ENCODE measurements at regions not wholly inside any gene's neighbourhood (a gene's known extent, or its start where the extent isn't known, plus 50 kb on each side); places are given as distances from the start of the nearest gene placed in this dataset.

- intact Hi-C loops (cut with micrococcal nuclease) = no loop called here
Observed at GRCh38 chr3:170753421-170754310, 116.3 kb downstream of the RPL22L1 start.

- intact Hi-C loops (cut with micrococcal nuclease) = no loop called here
Observed at GRCh38 chr3:170752571-170753155, 117.3 kb downstream of the RPL22L1 start.

- intact Hi-C loops (cut with micrococcal nuclease) = no loop called here
Observed at GRCh38 chr3:170751899-170752293, 118.1 kb downstream of the RPL22L1 start.

DNA sequence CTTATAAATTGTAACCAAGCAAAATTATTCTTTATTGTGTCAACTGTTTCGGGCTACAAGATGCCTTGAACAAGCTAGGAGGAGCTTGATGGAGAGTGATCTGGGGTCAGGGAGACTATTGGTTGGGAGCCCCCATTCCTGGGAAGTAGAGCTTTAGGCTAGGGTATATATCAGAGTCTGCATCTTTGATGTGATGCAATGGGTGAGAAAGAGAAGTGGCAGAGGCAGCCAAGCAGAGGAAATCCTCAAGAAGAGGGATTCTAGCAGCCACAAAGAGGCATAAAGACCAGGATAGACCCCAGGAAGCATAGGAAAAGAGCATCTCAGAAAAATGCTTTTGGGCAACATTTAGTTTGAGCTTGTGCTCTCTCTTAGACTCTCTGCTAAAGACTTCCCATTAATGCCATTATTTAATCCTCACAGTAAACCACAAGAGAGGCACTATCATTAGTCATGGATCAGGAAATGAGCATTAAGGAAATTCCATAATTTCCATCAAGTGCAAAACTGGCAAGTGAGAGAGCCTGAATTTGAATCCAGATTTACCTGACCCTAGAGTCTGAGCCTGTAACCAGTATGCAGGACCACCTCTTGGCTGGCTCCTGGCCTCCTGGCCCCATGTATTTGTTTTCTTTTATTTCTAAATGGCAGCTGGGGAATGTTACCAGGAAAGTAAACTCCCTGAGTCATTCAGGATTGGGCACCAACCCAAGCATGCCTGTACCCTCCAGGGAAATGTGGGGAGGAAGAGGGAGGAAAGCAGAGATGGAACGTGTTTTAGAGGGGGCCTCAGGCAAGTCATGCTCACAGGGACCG, 118.7 kb downstream of the RPL22L1 start:
- intact Hi-C loops (cut with micrococcal nuclease) = no loop called here

- intact Hi-C loops (cut with micrococcal nuclease) = no loop called here
Observed at GRCh38 chr3:170750478-170750830, 119.5 kb downstream of the RPL22L1 start.

GRCh38 chr3:170749765-170750477, 120.1 kb downstream of the RPL22L1 start:
- intact Hi-C loops (cut with micrococcal nuclease) = no loop called here

- intact Hi-C loops (cut with micrococcal nuclease) = no loop called here
Observed at GRCh38 chr3:170749185-170749584, 120.8 kb downstream of the RPL22L1 start.

DNA sequence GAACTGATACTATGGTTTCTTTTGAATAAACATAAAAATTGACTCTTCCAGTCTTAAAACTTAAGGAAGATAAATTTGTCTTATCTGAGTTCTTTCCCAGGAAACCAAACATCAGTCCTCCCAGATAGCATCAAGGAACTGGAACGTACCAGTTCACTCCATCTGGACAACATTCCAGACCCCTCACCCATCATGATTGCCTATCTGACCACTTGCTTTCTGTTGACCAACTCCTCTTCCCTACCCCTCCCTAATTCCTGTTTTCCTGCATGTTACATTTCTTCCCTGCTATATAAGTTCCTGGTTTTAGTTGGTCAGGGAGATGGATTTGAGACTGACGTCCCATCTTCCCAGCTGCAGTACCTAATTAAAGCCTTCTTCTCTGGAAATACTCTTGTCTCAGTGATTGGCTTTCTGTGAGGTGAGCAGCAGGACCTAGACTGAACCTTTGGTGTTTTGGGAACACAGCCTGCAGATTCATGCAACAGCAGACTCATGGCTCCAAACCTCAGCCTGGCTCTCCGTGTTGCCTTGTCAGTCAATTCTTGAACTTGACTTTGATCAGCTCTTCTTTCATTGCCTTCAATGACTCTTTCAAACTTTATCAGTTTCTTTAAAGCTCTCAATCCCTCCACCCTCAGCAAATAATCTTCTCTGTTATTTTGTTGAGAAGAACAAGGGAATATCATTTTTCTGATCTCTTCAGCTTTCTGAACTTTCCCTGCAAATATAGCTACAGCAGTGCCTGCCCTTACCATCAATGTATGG, 123.6 kb downstream of the RPL22L1 start:
- intact Hi-C loops (cut with micrococcal nuclease) = no loop called here

DNA sequence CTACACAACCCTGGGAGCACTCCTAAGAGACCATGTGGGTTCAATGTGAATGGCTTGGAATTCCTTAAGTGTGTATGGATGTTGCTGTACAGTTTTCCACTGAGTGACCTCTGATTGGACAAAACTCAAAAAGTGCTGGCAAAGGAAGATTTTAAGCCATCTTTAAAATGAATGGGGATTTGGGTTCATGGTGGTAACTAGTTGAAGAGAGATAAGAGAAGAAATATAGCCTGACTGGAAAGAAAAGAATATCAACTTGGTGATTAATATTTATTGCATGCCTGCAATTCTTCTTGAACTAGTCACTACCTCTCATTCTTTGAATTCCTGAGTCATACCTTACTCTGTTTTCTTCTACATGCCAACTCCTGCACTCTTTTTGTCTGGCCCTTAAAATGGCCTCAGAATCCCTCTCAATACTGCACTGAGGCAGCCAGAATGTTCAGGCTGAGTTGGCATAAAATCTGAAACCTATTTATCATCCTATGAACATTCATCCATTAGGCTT, 124.7 kb downstream of the RPL22L1 start:
- intact Hi-C loops (cut with micrococcal nuclease) = no loop called here

GRCh38 chr3:170741756-170742529, 128.1 kb downstream of the RPL22L1 start:
- intact Hi-C loops (cut with micrococcal nuclease) = no loop called here

DNA sequence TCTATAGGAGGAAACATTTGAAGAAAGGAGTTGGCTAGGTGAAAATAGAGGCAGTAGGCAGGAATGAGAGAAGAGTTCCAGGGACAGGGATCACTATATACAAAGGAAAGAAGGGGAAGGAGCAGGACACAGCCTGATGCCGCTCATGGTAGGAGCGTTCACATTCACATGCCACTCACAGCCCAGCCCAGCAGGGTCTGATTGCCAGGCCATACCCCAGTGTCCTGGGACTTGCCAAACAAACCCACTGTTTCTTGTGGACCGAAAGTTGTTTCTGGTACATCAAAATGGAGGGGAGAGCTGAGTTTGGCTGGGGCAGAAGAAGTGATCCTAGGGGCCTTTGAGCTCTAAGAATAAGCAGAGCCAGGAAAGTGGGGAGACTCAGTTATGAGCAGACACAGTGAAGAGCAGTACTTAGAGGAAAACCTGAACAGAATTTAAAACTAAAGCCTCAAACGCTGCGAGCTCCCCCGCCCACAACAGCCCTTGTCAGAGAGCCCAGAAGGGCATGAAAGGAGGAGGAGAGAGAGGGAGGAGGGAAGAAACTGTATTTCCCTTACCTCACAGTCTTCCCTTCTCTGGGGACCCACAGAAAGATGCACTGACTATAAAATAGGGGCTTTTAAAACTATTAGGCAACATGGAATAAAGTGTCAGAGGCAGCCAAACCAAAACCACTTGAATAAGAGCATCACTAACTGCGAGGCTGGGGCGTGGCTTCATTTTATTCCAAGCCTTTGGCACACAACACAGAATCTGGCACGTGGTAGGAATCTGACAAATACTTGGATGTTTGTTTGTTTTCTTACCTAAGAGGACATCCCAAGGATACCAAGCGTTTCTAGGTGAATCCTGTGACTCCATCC, 129.0 kb downstream of the RPL22L1 start:
- intact Hi-C loops (cut with micrococcal nuclease) = no loop called here

GRCh38 chr3:170740285-170740684, 129.7 kb downstream of the RPL22L1 start:
- intact Hi-C loops (cut with micrococcal nuclease) = no loop called here

DNA sequence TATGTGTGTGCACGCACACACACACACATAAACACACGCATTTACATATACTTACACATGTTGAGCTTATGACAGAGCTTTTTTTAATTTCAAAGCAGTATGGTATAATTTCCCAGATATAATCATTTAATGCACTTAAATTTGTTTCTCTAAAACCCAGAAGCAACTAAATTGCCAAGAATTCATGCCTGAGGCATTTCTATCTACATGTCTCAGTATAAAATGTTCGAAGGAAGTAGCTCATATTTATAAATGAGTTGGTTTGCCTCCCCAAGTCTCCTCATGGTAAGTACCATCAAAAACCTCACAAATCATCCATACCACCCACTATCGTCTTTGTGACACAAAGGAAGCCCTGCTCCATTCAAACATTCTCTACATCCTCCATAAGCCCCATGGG, 130.6 kb downstream of the RPL22L1 start:
- intact Hi-C loops (cut with micrococcal nuclease) = no loop called here

DNA sequence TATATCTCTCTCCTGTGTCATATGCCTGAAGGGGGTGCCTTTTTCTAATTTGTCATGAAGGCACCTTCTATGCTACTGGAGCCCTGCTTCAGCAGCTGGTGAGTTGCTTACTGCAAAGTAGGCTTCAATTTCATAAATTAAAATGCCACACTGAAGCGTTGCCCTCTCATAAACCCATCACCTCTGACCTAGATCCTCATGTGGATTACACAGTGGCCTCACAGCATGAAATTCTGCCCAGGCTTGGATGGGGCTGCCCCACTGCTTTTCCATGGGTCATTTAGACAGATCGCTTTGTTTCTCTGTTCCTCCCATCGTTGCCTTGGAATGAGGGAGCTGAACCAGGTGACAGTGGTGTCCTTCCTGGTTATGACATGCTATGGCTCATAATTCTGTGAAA, 131.2 kb downstream of the RPL22L1 start:
- intact Hi-C loops (cut with micrococcal nuclease) = no loop called here

- intact Hi-C loops (cut with micrococcal nuclease) = no loop called here
Observed at GRCh38 chr3:170737498-170738162, 132.4 kb downstream of the RPL22L1 start.

GRCh38 chr3:170735821-170736220, 134.2 kb downstream of the RPL22L1 start:
- intact Hi-C loops (cut with micrococcal nuclease) = no loop called here

GRCh38 chr3:170734735-170735065, 135.3 kb downstream of the RPL22L1 start:
- intact Hi-C loops (cut with micrococcal nuclease) = no loop called here

DNA sequence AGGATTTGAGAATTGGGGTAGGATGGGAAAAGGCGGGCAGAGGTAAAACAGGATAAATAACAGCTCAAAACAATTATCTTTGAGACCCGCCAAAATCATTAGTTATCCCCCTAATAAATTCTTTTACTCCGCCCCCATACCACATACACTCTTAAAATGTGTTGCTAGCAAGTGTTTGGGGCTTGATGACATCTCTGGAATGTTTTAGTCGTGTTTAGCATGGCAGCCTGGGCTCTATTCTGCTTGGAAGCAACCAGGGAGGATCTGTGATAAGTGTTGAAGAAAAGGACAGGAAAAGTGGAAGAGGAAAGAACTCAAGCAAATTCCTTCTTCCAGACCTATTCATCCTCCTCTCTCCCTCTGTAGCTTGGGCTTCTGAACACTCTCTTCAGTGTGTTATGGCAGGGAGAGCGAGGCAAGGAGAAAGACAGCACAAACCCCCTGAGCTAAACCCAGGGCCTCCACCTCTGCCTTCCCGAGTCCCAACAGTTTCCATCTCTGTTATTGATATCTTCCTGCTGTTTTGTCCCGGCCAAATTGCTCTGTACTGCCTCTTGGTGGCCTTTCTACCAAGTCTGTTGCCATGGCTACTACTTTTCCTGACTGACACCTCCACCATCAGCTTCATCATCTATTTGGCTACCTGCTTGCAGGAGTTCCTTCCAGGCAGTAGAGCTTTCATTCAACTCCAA, 135.8 kb downstream of the RPL22L1 start:
- intact Hi-C loops (cut with micrococcal nuclease) = no loop called here
